HuH-7 (cell line): ENCODE measurements at regions not wholly inside any gene's neighbourhood (a gene's known extent, or its start where the extent isn't known, plus 50 kb on each side); places are given as distances from the start of the nearest gene placed in this dataset.

Experiments used
- DNase-seq: peaks from one replicate; pipeline ENCODE4 v3.0.0; 2011; ENCODE audit warnings: low spot score

GRCh38 chr10:123455861-123456260 is 210.3 kb upstream of the GPR26 start:
- DNase-seq = no peak

GRCh38 chr10:123458933-123459332 is 207.2 kb upstream of the GPR26 start:
- DNase-seq = no peak

GRCh38 chr10:123459371-123460091 is 206.6 kb upstream of the GPR26 start:
- DNase-seq = no peak

- no peak for DNase-seq
These were observed 203.9 kb upstream of the GPR26 start for GRCh38 chr10:123462246-123462645.

- DNase-seq = no peak
These were observed 203.4 kb upstream of the GPR26 start for GRCh38 chr10:123462756-123463155.

GRCh38 chr10:123463181-123463580 is 203.0 kb upstream of the GPR26 start:
- no peak for DNase-seq

GRCh38 chr10:123463698-123464097 is 202.5 kb upstream of the GPR26 start:
- no peak for DNase-seq

GRCh38 chr10:123464430-123465323 is 201.5 kb upstream of the GPR26 start:
- DNase-seq = no peak

GRCh38 chr10:123470336-123470921 is 195.7 kb upstream of the GPR26 start:
- no peak for DNase-seq

GRCh38 chr10:123471811-123472210 is 194.3 kb upstream of the GPR26 start:
- DNase-seq = no peak

GRCh38 chr10:123472606-123473005 is 193.5 kb upstream of the GPR26 start:
- no peak for DNase-seq

- DNase-seq = no peak
These were observed 191.5 kb upstream of the GPR26 start for GRCh38 chr10:123474700-123475099.

- DNase-seq = no peak
These were observed 190.7 kb upstream of the GPR26 start for GRCh38 chr10:123475466-123475865.

GRCh38 chr10:123478116-123478515 is 188.0 kb upstream of the GPR26 start:
- no peak for DNase-seq

GRCh38 chr10:123479640-123480039 is 186.5 kb upstream of the GPR26 start:
- DNase-seq = no peak

- DNase-seq = no peak
These were observed 185.8 kb upstream of the GPR26 start for GRCh38 chr10:123480344-123480743.

- no peak for DNase-seq
These were observed 185.3 kb upstream of the GPR26 start for GRCh38 chr10:123480845-123481244.

- DNase-seq = no peak
These were observed 181.4 kb upstream of the GPR26 start for GRCh38 chr10:123484722-123485121.

- DNase-seq = no peak
These were observed 180.7 kb upstream of the GPR26 start for GRCh38 chr10:123485341-123485960.

GRCh38 chr10:123488436-123488835 is 177.7 kb upstream of the GPR26 start:
- DNase-seq = no peak

- no peak for DNase-seq
These were observed 174.8 kb upstream of the GPR26 start for GRCh38 chr10:123491364-123491763.

GRCh38 chr10:123492016-123492415 is 174.1 kb upstream of the GPR26 start:
- no peak for DNase-seq
